ENCODE measurements at regions not wholly inside any gene's neighbourhood (a gene's known extent, or its start where the extent isn't known, plus 50 kb on each side); places are given as distances from the start of the nearest gene placed in this dataset.

GRCh38 chr13:47474326-47474725 is 526.7 kb downstream of the SUCLA2 start:
- TF ChIP-seq CTCF (IDR thresholded peaks at IDR 0.05) (no peak), ZFX (IDR thresholded peaks at IDR 0.05; ENCODE audit: borderline replicate concordance) (no peak)

Data from 22Rv1 (cell line).